Tibial nerve (tissue), 4 donors: ENCODE measurements at regions not wholly inside any gene's neighbourhood (a gene's known extent, or its start where the extent isn't known, plus 50 kb on each side); places are given as distances from the start of the nearest gene placed in this dataset.

Experiments used
- CTCF ChIP-seq, 5 experiments: fragments of 200-600 bp in 3 of 5; fragments of 450-650 bp in 2 of 5; sonication (generic) in 3 of 5; IDR thresholded peaks; one replicate each; pipeline ENCODE4 v1.5.1; 2016 to 2019; ENCODE audit warnings: antibody characterized with exemption in 5 of 5, mild to moderate bottlenecking in 3 of 5, moderate library complexity in 2 of 5
- EP300 ChIP-seq, 2 donors: sonication (generic); formaldehyde crosslinking; IDR thresholded peaks; one replicate each; pipeline ENCODE4 v1.6.1; 2017; ENCODE audit warnings: antibody characterized with exemption in 2 of 2, mild to moderate bottlenecking in 1 of 2
- POLR2A ChIP-seq, 2 donors: fragments of 450-650 bp; IDR thresholded peaks; one replicate each; pipeline ENCODE4 v1.6.1; 2017; ENCODE audit warnings: antibody characterized with exemption in 2 of 2, mild to moderate bottlenecking in 2 of 2, moderate library complexity in 2 of 2

GRCh38 chr3:181943285-181943684, 231.6 kb downstream of the SOX2 start:
- TF ChIP-seq CTCF (IDR thresholded peaks at IDR 0.05) (no peak), POLR2A (IDR thresholded peaks at IDR 0.05) (no peak), EP300 (IDR thresholded peaks at IDR 0.05) (no peak)
